Fibroblast of mammary gland (primary cell): ENCODE measurements at regions not wholly inside any gene's neighbourhood (a gene's known extent, or its start where the extent isn't known, plus 50 kb on each side); places are given as distances from the start of the nearest gene placed in this dataset.
"Not testable (repeated sequence)": the region's sequence is repeated elsewhere in the genome, so short reads cannot be mapped to it uniquely, and the experiment has no call there.

Source experiments
- DNase-seq: peaks from one replicate; pipeline ENCODE4 v3.0.0-alpha.2; 2010; ENCODE audit warnings: low read depth
- H3K4me3 ChIP-seq: 2 replicates; pipeline ENCODE4 v1.5.1; 2011; ENCODE audit warnings: low read depth, mild to moderate bottlenecking, low read length, moderate library complexity; ENCODE audit not compliant: control insufficient read depth
- TF ChIP-seq, protein P1 (sequence below): conservative IDR thresholded peaks from 2 replicates; pipeline ENCODE4 v1.5.1; 2011; ENCODE audit warnings: low read depth, low read length, inconsistent platforms; ENCODE audit not compliant: control insufficient read depth, insufficient read depth

DNA sequence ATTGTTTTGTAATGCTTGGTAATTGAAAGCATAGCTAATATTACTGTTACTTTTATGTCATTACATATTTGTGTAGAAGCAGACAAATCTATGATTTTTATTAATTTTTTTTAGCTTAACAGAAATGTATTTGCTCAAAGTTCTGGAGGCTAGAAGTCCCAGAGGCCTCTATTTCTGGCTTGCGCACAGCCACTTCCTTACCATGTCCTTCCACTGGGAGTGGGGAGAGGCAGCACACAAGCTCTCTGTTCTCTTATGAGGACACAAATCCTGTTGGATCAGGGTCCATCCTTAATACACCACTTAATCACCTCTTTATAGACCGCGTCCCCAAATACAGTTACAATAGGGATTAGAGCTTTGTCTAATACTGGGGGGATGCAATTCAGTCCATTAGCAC is 1061.4 kb downstream of the OTOL1 start:
- TF ChIP-seq, protein P1, sequence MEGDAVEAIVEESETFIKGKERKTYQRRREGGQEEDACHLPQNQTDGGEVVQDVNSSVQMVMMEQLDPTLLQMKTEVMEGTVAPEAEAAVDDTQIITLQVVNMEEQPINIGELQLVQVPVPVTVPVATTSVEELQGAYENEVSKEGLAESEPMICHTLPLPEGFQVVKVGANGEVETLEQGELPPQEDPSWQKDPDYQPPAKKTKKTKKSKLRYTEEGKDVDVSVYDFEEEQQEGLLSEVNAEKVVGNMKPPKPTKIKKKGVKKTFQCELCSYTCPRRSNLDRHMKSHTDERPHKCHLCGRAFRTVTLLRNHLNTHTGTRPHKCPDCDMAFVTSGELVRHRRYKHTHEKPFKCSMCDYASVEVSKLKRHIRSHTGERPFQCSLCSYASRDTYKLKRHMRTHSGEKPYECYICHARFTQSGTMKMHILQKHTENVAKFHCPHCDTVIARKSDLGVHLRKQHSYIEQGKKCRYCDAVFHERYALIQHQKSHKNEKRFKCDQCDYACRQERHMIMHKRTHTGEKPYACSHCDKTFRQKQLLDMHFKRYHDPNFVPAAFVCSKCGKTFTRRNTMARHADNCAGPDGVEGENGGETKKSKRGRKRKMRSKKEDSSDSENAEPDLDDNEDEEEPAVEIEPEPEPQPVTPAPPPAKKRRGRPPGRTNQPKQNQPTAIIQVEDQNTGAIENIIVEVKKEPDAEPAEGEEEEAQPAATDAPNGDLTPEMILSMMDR: no peak
- DNase-seq: no peak
- no peak overlapping the region for H3K4me3 ChIP-seq

DNA sequence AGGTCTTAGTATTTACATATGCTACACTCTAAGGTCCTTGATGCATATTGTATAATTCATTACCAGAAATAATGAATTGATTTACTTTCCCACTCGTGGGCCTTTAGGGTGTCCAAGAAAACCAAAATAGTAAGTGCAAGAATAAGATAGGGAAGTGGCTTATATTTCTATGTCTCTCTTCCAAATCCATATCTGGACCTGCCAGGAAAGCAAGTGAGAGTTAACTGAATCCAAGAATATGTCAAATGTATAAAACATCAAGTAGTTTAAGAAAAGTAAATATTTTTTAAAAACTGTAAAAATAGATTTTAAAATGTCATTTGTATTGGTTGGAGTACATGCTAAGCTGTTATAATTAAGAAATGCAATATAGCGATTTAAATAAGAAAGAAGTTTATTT is 1072.1 kb downstream of the OTOL1 start:
- DNase-seq: no peak
- H3K4me3 ChIP-seq: no peak overlapping the region
- TF ChIP-seq, protein P1: no peak

DNA sequence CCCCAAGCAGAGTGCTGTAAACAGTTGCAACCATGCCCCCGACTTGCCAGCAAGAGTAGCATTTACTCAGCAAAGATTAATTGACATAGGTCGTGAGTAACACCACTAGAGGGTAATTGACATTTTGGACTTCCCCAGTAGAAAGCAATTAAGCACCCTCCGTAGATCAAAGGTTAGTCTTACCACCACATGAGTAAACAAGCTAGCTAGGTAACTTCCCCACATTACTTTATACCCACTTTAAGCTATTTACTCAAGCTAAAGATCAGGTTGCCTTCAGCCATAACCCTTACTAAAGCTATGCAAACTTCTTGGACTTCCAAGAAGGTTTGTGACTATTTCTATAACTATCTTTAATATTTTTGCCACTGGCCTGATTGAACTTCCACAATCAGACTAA is 1072.7 kb downstream of the OTOL1 start:
- DNase-seq: no peak
- no peak overlapping the region for H3K4me3 ChIP-seq
- TF ChIP-seq, protein P1: no peak

DNA sequence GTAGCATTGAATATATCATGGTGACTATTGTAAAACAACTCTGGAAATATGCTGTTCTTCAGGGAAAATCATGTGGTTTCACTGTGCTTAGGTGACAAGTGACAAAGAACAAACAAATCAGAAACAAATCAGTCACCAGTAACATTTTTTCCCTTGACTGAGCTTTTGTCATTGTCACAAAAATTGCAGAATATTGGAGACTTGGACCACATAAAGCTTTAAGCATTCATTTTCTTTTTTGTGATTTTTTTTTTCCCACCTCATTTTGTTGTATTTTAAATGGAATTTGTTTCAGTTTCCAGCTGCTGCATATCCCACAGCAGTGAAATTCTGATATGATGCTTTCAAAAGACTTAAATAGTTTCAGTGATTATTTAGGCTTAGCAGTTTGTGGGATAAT is 1088.4 kb downstream of the OTOL1 start:
- DNase-seq: no peak
- H3K4me3 ChIP-seq: no peak overlapping the region
- TF ChIP-seq, protein P1: no peak

DNA sequence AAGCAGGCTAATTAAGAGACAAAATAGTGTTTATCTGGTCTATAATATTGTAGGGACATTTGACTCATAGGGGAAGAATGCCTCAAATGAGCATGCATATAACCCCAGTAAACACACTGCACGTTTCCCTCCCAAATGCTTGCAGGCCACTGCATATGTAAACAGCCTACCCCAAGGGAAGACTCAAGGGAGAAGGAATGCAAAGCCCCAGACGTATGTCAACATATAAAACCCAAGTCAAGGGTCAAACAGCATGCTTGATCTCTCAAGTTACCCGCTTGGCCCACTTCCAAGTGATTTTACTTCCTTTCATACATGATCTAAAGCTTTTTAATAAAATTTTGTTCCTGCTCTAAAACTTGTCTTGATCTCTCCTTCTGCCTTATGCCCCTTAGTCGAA is 1090.0 kb downstream of the OTOL1 start:
- no peak overlapping the region for H3K4me3 ChIP-seq
- TF ChIP-seq, protein P1: no peak
- peak; percentile 11 for DNase-seq

DNA sequence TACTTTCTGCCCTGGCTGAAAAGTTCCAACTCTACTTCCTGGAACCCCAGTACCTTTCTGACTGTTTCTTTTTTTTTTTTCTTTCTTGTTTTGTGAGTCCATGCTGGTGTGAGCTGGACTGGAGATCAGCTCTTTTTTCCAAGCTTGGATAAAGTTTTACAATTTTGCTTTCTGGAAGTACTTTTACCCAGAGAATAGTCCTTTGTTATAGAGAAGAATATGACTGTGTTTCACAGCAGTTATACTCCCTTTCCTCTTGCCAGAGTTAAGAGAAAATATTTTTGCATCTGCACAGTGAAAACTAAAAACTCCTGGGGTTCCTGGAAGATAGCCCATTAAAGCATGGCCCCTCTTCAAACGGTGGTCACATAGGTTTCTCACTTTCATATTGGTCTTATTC is 1100.6 kb downstream of the OTOL1 start:
- no peak for DNase-seq
- H3K4me3 ChIP-seq: no peak overlapping the region
- TF ChIP-seq, protein P1: no peak

DNA sequence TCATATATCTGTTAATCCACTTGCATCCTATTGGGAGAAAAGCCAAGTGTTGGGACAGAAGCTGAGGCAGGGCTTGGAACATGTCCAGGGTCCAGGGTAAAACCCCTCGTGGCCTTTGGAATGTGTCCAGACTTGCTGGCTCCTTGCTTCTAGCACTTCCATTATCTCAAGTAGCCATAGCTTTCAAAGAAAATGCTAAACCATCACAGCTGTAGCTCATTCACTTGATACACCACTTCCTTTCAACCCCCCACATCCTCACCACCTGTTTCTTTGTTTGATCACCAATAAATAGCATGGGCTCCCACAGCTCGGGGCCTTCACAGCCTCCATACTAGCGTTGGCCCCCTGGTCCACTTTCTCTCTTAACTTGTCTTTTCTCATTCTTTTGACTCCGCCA is 1101.9 kb downstream of the OTOL1 start:
- not testable (repeated sequence) for H3K4me3 ChIP-seq
- peak; percentile 6 for DNase-seq

DNA sequence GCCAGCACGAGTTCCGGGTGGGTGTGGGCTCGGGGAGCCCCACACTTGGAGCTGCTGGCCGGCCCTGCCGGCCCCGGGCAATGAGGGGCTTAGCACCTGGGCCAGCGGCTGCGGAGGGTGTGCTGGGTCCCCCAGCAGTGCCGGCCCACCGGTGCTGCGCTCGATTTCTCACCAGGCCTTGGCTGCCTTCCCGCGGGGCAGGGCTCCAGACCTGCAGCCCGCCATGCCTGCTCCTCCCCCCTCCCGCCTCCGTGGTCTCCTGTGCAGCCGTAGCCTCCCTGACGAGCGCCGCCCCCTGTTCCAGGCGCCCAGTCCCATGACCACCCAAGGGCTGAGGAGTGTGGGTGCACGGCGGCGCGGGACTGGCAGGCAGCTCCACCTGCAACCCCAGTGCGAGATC is 1103.1 kb downstream of the OTOL1 start:
- not testable (repeated sequence) for DNase-seq, H3K4me3 ChIP-seq
